ENCODE measurements at regions not wholly inside any gene's neighbourhood (a gene's known extent, or its start where the extent isn't known, plus 50 kb on each side); places are given as distances from the start of the nearest gene placed in this dataset.
A peak's percentile ranks its signal among the peaks of the same experiment; 100 is the strongest.

- H2BK120ac ChIP-seq (replicated peaks; ENCODE audit: low read depth, low read length), result no peak overlapping the region
- peak overlapping the region; percentile 30 to 36; a peak in 2 of 4 replicates for H3K4me2 ChIP-seq (ENCODE audit: insufficient read depth in 1 of 2, low read depth in 2 of 2, low read length in 2 of 2)
- ChIA-PET POLR2A (ENCODE audit: partially characterized antibody) (interaction anchor here (1.1 kb wide), 1 partner anchor 18 kb away, joined by 3 read pairs; no protein-coding TSS in a partner anchor), CTCF (ENCODE audit: partially characterized antibody) (interaction anchor here (1.4 kb wide), 1 partner anchor 105 kb away, joined by 3 read pairs; no protein-coding TSS in a partner anchor)
- peaks cover 0 to 16% (median 5%) of the 10 kb centered on the region in 4 experiments; a peak in 4 of 7 replicates for H3K4me1 ChIP-seq (replicated peaks in 1 of 4; ENCODE audit: control insufficient read depth in 3 of 4, insufficient read depth in 4 of 4, low read length in 3 of 4)
- peak overlapping the region in 1 of 4 experiments; percentile 33; a peak in 1 of 8 replicates for H3K4me3 ChIP-seq (ENCODE audit: extremely low read depth in 1 of 4, insufficient read depth in 2 of 4, low read depth in 3 of 4, low read length in 4 of 4)
- no peak overlapping the region for H2BK5ac ChIP-seq (ENCODE audit: low read depth, low read length)
- H4K5ac ChIP-seq (ENCODE audit: insufficient read length, low read depth, low read length), result peak overlapping the region; percentile 91
- no peak for FAIRE-seq
- H2BK15ac ChIP-seq (ENCODE audit: low read length), result no peak overlapping the region
- H3K9me3 ChIP-seq (ENCODE audit: insufficient read depth in 2 of 2, low read depth in 1 of 2, low read length in 1 of 2), result no peaks in the 10 kb centered on the region
- H2AFZ ChIP-seq (ENCODE audit: low read length), result no peak overlapping the region
- no peaks in the 10 kb centered on the region for H3K79me2 ChIP-seq (ENCODE audit: control insufficient read depth in 1 of 2, insufficient read depth in 2 of 2, low read length in 2 of 2)
- no peak overlapping the region for H3K14ac ChIP-seq (ENCODE audit: insufficient read length)
- no peak overlapping the region for H3K9ac ChIP-seq (replicated peaks in 1 of 4; ENCODE audit: extremely low read depth in 1 of 4, low read depth in 3 of 4, low read length in 3 of 4)
- H3K18ac ChIP-seq (ENCODE audit: extremely low read depth, low read length), result no peak overlapping the region; the same call in 1 of the 2 replicates
- no peak overlapping the region for H2BK12ac ChIP-seq (ENCODE audit: low read depth, low read length)
- no peak overlapping the region for H2BK20ac ChIP-seq (ENCODE audit: low read length)
- peak overlapping the region; percentile 36; the same call in 1 of the 2 replicates for H3K27ac ChIP-seq (ENCODE audit: low read depth, low read length)
- H3K4ac ChIP-seq (replicated peaks; ENCODE audit: insufficient read length, low read depth, low read length), result no peak overlapping the region
- H3K27me3 ChIP-seq (replicated peaks in 1 of 4; ENCODE audit: control insufficient read depth in 3 of 4, extremely low read depth in 1 of 4, insufficient read depth in 3 of 4, low read length in 3 of 4), result no peaks in the 10 kb centered on the region
- WGBS, 2 experiments (ENCODE audit: extremely low coverage in 1 of 2, insufficient coverage in 1 of 2, insufficient read length in 1 of 2, insufficient replicate concordance in 2 of 2, low coverage in 1 of 2, low lambda C conversion rate in 2 of 2, missing lambda C conversion rate in 1 of 2), result 3% methylated on average over 1 of the region's 1 CpG; no CpG with 5 or more reads in 1 of the 2 experiments
- no peaks in the 10 kb centered on the region for H3K23me2 ChIP-seq (ENCODE audit: low read depth, low read length)
- no peaks in the 10 kb centered on the region for H4K20me1 ChIP-seq (replicated peaks in 1 of 2; ENCODE audit: control insufficient read depth in 1 of 2, insufficient read depth in 2 of 2, low read length in 2 of 2)
- H3K56ac ChIP-seq (replicated peaks; ENCODE audit: insufficient read length, low read depth, low read length), result no peak overlapping the region
- no peak for DNase-seq (ENCODE audit: low read depth in 1 of 2, low spot score in 2 of 2)
- H4K91ac ChIP-seq (replicated peaks; ENCODE audit: insufficient read length, low read length), result no peak overlapping the region
- H2AK5ac ChIP-seq (ENCODE audit: low read depth, low read length), result no peak overlapping the region
- H4K8ac ChIP-seq (ENCODE audit: extremely low read depth, insufficient read depth, low read length), result no peak overlapping the region
- H3K79me1 ChIP-seq (ENCODE audit: low read depth, low read length), result no peaks in the 10 kb centered on the region
- H3K36me3 ChIP-seq (ENCODE audit: control insufficient read depth in 2 of 4, insufficient read depth in 4 of 4, low read length in 3 of 4), result no peaks in the 10 kb centered on the region
- no peak overlapping the region for H3K23ac ChIP-seq (ENCODE audit: insufficient read length)
- TF ChIP-seq EP300 (IDR thresholded peaks at IDR 0.05; ENCODE audit: borderline replicate concordance in 1 of 2, low read depth in 2 of 2, low read length in 2 of 2) (no peak), SUZ12 (IDR thresholded peaks at IDR 0.05; ENCODE audit: low read length) (no peak), SIRT6 (IDR thresholded peaks at IDR 0.05; ENCODE audit: low read length) (no peak), RNF2 (IDR thresholded peaks at IDR 0.05; ENCODE audit: borderline replicate concordance, low read depth, low read length, missing control alignments, poor library complexity, severe bottlenecking) (no peak), GTF2F1 (IDR thresholded peaks at IDR 0.05; ENCODE audit: borderline replicate concordance, low read depth, low read length) (no peak), POLR2AphosphoS5 (IDR thresholded peaks at IDR 0.05; ENCODE audit: low read depth, low read length) (no peak), GABPA (IDR thresholded peaks at IDR 0.05; ENCODE audit: borderline replicate concordance, insufficient read depth, low read length) (no peak), CBX5 (IDR thresholded peaks at IDR 0.05; ENCODE audit: low read depth, low read length) (no peak), CEBPB (IDR thresholded peaks at IDR 0.05; ENCODE audit: low read depth, low read length) (no peak), HDAC2 (IDR thresholded peaks at IDR 0.05; ENCODE audit: borderline replicate concordance in 1 of 2, low read depth in 2 of 2, low read length in 2 of 2) (0 out of 4 replicates have a peak, but pooled peaks of 1 of the 2 experiments have one; percentile 38), ZNF274 (IDR thresholded peaks at IDR 0.05; ENCODE audit: borderline replicate concordance, extremely low read depth, low read length) (no peak), BCL11A (IDR thresholded peaks at IDR 0.05; ENCODE audit: low read depth in 2 of 2, low read length in 2 of 2) (no peak), MAX (IDR thresholded peaks at IDR 0.05) (no peak)
Measured at GRCh38 chr1:81664341-81664740, 136.4 kb upstream of the ADGRL2 start.

All from H1 (cell line).